ENCODE measurements at regions not wholly inside any gene's neighbourhood (a gene's known extent, or its start where the extent isn't known, plus 50 kb on each side); places are given as distances from the start of the nearest gene placed in this dataset.

DNA sequence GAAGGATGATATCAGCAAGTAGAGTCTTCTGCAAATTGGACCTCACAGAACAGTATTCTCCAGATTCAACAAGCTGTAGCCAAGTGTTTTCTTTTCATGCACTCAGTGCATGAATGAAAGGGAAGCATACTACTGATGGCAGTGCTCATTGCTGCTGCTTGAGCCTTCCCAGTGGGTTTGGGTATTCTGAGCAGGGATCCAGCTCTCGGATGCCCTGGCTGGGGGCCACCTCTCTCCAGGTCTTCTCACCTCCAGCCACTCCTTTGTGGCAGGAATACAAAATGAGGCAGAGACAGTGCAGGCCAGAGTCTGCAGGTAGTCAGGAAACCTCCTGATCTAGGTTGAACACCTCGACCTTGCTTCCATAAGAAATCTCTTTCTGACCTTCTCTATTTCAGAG lies 390.4 kb upstream of the CELF4 start:
- H3K14ac ChIP-seq (ENCODE audit: low read length in 2 of 2) = no peak overlapping the region
- no peak overlapping the region for H2BK120ac ChIP-seq (ENCODE audit: low read depth, low read length)
- no peak overlapping the region for H4K8ac ChIP-seq (ENCODE audit: low read length)
- no peak overlapping the region for H4K91ac ChIP-seq (ENCODE audit: low read length)
- no peak overlapping the region for H3K27ac ChIP-seq (ENCODE audit: low read length, poor library complexity, severe bottlenecking)
- H2AK5ac ChIP-seq (ENCODE audit: low read length, severe bottlenecking) = no peak overlapping the region
- no peaks in the 10 kb centered on the region for H3K4me1 ChIP-seq (ENCODE audit: control insufficient read depth, insufficient read depth, low read depth, low read length)
- H2BK12ac ChIP-seq (ENCODE audit: low read length in 2 of 2) = no peak overlapping the region
- H3K4me2 ChIP-seq (ENCODE audit: low read length, poor library complexity, severe bottlenecking) = no peak overlapping the region
- H2AFZ ChIP-seq (ENCODE audit: low read depth, low read length) = no peak overlapping the region
- H3K4me3 ChIP-seq (ENCODE audit: insufficient read depth in 1 of 2, low read depth in 1 of 2, low read length in 2 of 2) = no peak overlapping the region
- H2BK5ac ChIP-seq (ENCODE audit: low read depth, low read length, poor library complexity, severe bottlenecking) = no peak overlapping the region
- no peaks in the 10 kb centered on the region for H3K36me3 ChIP-seq (ENCODE audit: control insufficient read depth in 1 of 2, insufficient read depth in 2 of 2, low read depth in 1 of 2, low read length in 2 of 2)
- H3K4ac ChIP-seq (ENCODE audit: low read depth in 1 of 2, low read length in 2 of 2) = no peak overlapping the region
- no peaks in the 10 kb centered on the region for H3K27me3 ChIP-seq (ENCODE audit: control insufficient read depth in 1 of 2, insufficient read depth in 1 of 2, low read length in 2 of 2)
- DNase-seq = no peak
- no peak overlapping the region for H3K18ac ChIP-seq (ENCODE audit: low read depth in 1 of 2, low read length in 2 of 2)
- peaks cover 4% of the 10 kb centered on the region for H3K9me3 ChIP-seq (ENCODE audit: control insufficient read depth, low read length)
- no peaks in the 10 kb centered on the region for H3K79me1 ChIP-seq (replicated peaks; ENCODE audit: low read length, poor library complexity, severe bottlenecking)
- WGBS = 28% methylated on average over 2 of the region's 2 CpGs
- H3K9ac ChIP-seq (ENCODE audit: low read length) = no peak overlapping the region
- H3K23ac ChIP-seq (ENCODE audit: low read length in 2 of 2) = no peak overlapping the region
- no peak overlapping the region for H2BK15ac ChIP-seq (ENCODE audit: low read depth, poor library complexity, severe bottlenecking)

DNA sequence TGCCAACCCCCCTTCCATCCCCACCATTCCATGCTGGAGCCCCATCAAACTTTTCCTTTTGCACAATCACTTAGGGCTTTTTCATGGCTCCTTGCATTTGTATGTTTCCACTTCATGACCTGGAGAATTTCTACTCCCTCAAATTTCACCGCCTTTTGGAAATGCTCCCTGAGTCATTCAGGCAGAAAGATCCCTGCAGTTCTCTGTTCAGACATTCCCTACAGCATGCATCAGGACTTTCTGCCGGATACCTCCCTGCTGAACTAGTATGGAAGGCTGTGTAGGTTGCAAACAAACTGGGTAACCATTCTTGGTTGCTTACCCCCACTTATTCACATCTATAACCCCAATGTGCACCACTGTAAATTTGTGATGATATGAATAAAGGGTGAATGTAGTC lies 389.6 kb upstream of the CELF4 start:
- no peak overlapping the region for H3K9ac ChIP-seq (ENCODE audit: low read length)
- H3K4me2 ChIP-seq (ENCODE audit: low read length, poor library complexity, severe bottlenecking) = no peak overlapping the region
- H3K9me3 ChIP-seq (ENCODE audit: control insufficient read depth, low read length) = no peaks in the 10 kb centered on the region
- peak overlapping the region; percentile 42 for H2AFZ ChIP-seq (ENCODE audit: low read depth, low read length)
- H3K4me1 ChIP-seq (ENCODE audit: control insufficient read depth, insufficient read depth, low read depth, low read length) = no peaks in the 10 kb centered on the region
- no peak overlapping the region for H3K4me3 ChIP-seq (ENCODE audit: insufficient read depth in 1 of 2, low read depth in 1 of 2, low read length in 2 of 2)
- H4K8ac ChIP-seq (ENCODE audit: low read length) = no peak overlapping the region
- H2BK120ac ChIP-seq (ENCODE audit: low read depth, low read length) = no peak overlapping the region
- no peak overlapping the region for H3K27ac ChIP-seq (ENCODE audit: low read length, poor library complexity, severe bottlenecking)
- H4K91ac ChIP-seq (ENCODE audit: low read length) = no peak overlapping the region
- H3K36me3 ChIP-seq (ENCODE audit: control insufficient read depth in 1 of 2, insufficient read depth in 2 of 2, low read depth in 1 of 2, low read length in 2 of 2) = no peaks in the 10 kb centered on the region
- H3K14ac ChIP-seq (ENCODE audit: low read length in 2 of 2) = no peak overlapping the region
- no peak overlapping the region for H2AK5ac ChIP-seq (ENCODE audit: low read length, severe bottlenecking)
- no peak overlapping the region for H3K23ac ChIP-seq (ENCODE audit: low read length in 2 of 2)
- H3K27me3 ChIP-seq (ENCODE audit: control insufficient read depth in 1 of 2, insufficient read depth in 1 of 2, low read length in 2 of 2) = no peaks in the 10 kb centered on the region
- no peak overlapping the region for H2BK15ac ChIP-seq (ENCODE audit: low read depth, poor library complexity, severe bottlenecking)
- no peaks in the 10 kb centered on the region for H3K79me1 ChIP-seq (replicated peaks; ENCODE audit: low read length, poor library complexity, severe bottlenecking)
- no peak overlapping the region for H3K18ac ChIP-seq (ENCODE audit: low read depth in 1 of 2, low read length in 2 of 2)
- DNase-seq = no peak
- H3K4ac ChIP-seq (ENCODE audit: low read depth in 1 of 2, low read length in 2 of 2) = no peak overlapping the region
- no peak overlapping the region for H2BK5ac ChIP-seq (ENCODE audit: low read depth, low read length, poor library complexity, severe bottlenecking)
- H2BK12ac ChIP-seq (ENCODE audit: low read length in 2 of 2) = no peak overlapping the region
- WGBS = 88% methylated on average over 1 of the region's 2 CpGs

DNA sequence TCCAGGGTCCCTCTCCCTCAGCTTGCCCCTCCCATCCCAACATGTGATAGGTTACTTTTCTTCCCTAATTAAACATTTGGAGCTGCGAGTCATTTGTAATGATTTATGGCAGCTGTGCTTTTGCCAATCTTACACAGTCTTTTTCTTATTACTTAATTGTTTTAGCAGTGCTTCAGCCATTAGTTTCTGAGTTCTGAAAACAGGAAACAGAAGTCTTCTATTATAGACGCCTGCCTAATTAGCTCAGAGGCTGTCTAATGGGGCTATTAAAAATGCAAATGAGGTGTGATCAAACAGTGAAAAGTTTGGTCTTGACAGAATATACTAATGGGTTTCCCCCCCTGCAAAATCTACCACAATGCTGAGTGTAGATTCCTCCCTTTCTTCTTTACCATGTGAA lies 388.3 kb upstream of the CELF4 start:
- no peak overlapping the region for H2AFZ ChIP-seq (ENCODE audit: low read depth, low read length)
- WGBS = 80% methylated on average over 1 of the region's 2 CpGs
- peaks cover 7% of the 10 kb centered on the region for H3K9me3 ChIP-seq (ENCODE audit: control insufficient read depth, low read length)
- H3K27me3 ChIP-seq (ENCODE audit: control insufficient read depth in 1 of 2, insufficient read depth in 1 of 2, low read length in 2 of 2) = no peaks in the 10 kb centered on the region
- no peak overlapping the region for H2BK15ac ChIP-seq (ENCODE audit: low read depth, poor library complexity, severe bottlenecking)
- no peak overlapping the region for H3K4me2 ChIP-seq (ENCODE audit: low read length, poor library complexity, severe bottlenecking)
- H3K36me3 ChIP-seq (ENCODE audit: control insufficient read depth in 1 of 2, insufficient read depth in 2 of 2, low read depth in 1 of 2, low read length in 2 of 2) = no peaks in the 10 kb centered on the region
- no peak overlapping the region for H2BK12ac ChIP-seq (ENCODE audit: low read length in 2 of 2)
- no peak overlapping the region for H2AK5ac ChIP-seq (ENCODE audit: low read length, severe bottlenecking)
- no peak overlapping the region for H3K14ac ChIP-seq (ENCODE audit: low read length in 2 of 2)
- H3K9ac ChIP-seq (ENCODE audit: low read length) = no peak overlapping the region
- no peak overlapping the region for H3K23ac ChIP-seq (ENCODE audit: low read length in 2 of 2)
- no peak overlapping the region for H4K91ac ChIP-seq (ENCODE audit: low read length)
- H2BK5ac ChIP-seq (ENCODE audit: low read depth, low read length, poor library complexity, severe bottlenecking) = no peak overlapping the region
- H3K4me3 ChIP-seq (ENCODE audit: insufficient read depth in 1 of 2, low read depth in 1 of 2, low read length in 2 of 2) = no peak overlapping the region
- no peak overlapping the region for H3K18ac ChIP-seq (ENCODE audit: low read depth in 1 of 2, low read length in 2 of 2)
- no peak overlapping the region for H3K4ac ChIP-seq (ENCODE audit: low read depth in 1 of 2, low read length in 2 of 2)
- no peak overlapping the region for H4K8ac ChIP-seq (ENCODE audit: low read length)
- no peak overlapping the region for H3K27ac ChIP-seq (ENCODE audit: low read length, poor library complexity, severe bottlenecking)
- H3K79me1 ChIP-seq (replicated peaks; ENCODE audit: low read length, poor library complexity, severe bottlenecking) = no peaks in the 10 kb centered on the region
- H3K4me1 ChIP-seq (ENCODE audit: control insufficient read depth, insufficient read depth, low read depth, low read length) = no peaks in the 10 kb centered on the region
- H2BK120ac ChIP-seq (ENCODE audit: low read depth, low read length) = no peak overlapping the region
- DNase-seq = no peak

DNA sequence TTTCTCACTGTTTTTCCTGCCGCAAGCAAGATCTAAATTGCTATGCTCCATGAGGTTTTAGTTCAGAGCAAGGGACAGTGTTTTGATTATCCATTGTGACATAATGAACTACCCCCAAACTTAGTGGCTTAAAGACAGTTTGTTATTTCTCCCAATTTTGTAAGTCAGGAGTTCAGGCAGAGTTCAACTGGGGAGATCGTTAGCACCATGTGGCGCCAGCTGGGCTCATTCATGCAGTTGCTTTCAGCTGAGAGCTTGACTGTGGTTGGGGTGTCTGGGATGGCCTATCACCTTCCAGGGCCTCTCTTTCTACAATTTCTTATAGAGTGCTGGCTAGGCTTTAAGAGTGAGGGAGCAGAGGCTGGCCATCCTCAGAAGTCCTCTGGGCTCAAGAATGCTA lies 382.9 kb upstream of the CELF4 start:
- H3K14ac ChIP-seq (ENCODE audit: low read length in 2 of 2) = no peak overlapping the region
- no peaks in the 10 kb centered on the region for H3K4me1 ChIP-seq (ENCODE audit: control insufficient read depth, insufficient read depth, low read depth, low read length)
- no peak for DNase-seq
- no peak overlapping the region for H2AFZ ChIP-seq (ENCODE audit: low read depth, low read length)
- H3K79me1 ChIP-seq (replicated peaks; ENCODE audit: low read length, poor library complexity, severe bottlenecking) = no peaks in the 10 kb centered on the region
- H2BK12ac ChIP-seq (ENCODE audit: low read length in 2 of 2) = no peak overlapping the region
- H3K18ac ChIP-seq (ENCODE audit: low read depth in 1 of 2, low read length in 2 of 2) = no peak overlapping the region
- H4K91ac ChIP-seq (ENCODE audit: low read length) = no peak overlapping the region
- no peak overlapping the region for H3K4me3 ChIP-seq (ENCODE audit: insufficient read depth in 1 of 2, low read depth in 1 of 2, low read length in 2 of 2)
- H3K27ac ChIP-seq (ENCODE audit: low read length, poor library complexity, severe bottlenecking) = no peak overlapping the region
- no peak overlapping the region for H3K4me2 ChIP-seq (ENCODE audit: low read length, poor library complexity, severe bottlenecking)
- H4K8ac ChIP-seq (ENCODE audit: low read length) = no peak overlapping the region
- no peak overlapping the region for H2BK5ac ChIP-seq (ENCODE audit: low read depth, low read length, poor library complexity, severe bottlenecking)
- H3K9ac ChIP-seq (ENCODE audit: low read length) = no peak overlapping the region
- H3K9me3 ChIP-seq (ENCODE audit: control insufficient read depth, low read length) = peaks cover 7% of the 10 kb centered on the region
- H3K4ac ChIP-seq (ENCODE audit: low read depth in 1 of 2, low read length in 2 of 2) = no peak overlapping the region
- no peak overlapping the region for H2AK5ac ChIP-seq (ENCODE audit: low read length, severe bottlenecking)
- no peak overlapping the region for H2BK120ac ChIP-seq (ENCODE audit: low read depth, low read length)
- H2BK15ac ChIP-seq (ENCODE audit: low read depth, poor library complexity, severe bottlenecking) = no peak overlapping the region
- H3K27me3 ChIP-seq (ENCODE audit: control insufficient read depth in 1 of 2, insufficient read depth in 1 of 2, low read length in 2 of 2) = no peaks in the 10 kb centered on the region
- no peaks in the 10 kb centered on the region for H3K36me3 ChIP-seq (ENCODE audit: control insufficient read depth in 1 of 2, insufficient read depth in 2 of 2, low read depth in 1 of 2, low read length in 2 of 2)
- WGBS = 95% methylated on average over 3 of the region's 3 CpGs
- no peak overlapping the region for H3K23ac ChIP-seq (ENCODE audit: low read length in 2 of 2)
